Neural cell (in vitro differentiated cells): ENCODE measurements at regions not wholly inside any gene's neighbourhood (a gene's known extent, or its start where the extent isn't known, plus 50 kb on each side); places are given as distances from the start of the nearest gene placed in this dataset.

ENCODE experiments used
- H2AFZ ChIP-seq: fragments of 200-600, 300-800 bp; sonication (generic), shearing (Covaris generic); 2 replicates; pipeline ENCODE4 v1.6.0; 2014; ENCODE audit warnings: low read depth, mild to moderate bottlenecking, antibody characterized with exemption, low read length, moderate library complexity
- H3F3A ChIP-seq: fragments of 200-600 bp; shearing (Covaris generic); 2 replicates; pipeline ENCODE4 v1.6.1; 2016; ENCODE audit warnings: mild to moderate bottlenecking, moderate library complexity, mixed read lengths, antibody characterized with exemption, low read length; ENCODE audit not compliant: insufficient read depth, poor library complexity, severe bottlenecking
- H3K27ac ChIP-seq: fragments of 200-600, 300-800 bp; sonication (generic), shearing (Covaris generic); 2 replicates; pipeline ENCODE4 v1.5.1; 2014; ENCODE audit warnings: mild to moderate bottlenecking, low read length, moderate library complexity
- H3K27me3 ChIP-seq: fragments of 300-800, 200-600 bp; sonication (generic), shearing (Covaris generic); 2 replicates; pipeline ENCODE4 v1.6.0; 2014; ENCODE audit warnings: mild to moderate bottlenecking, low read depth, low read length, moderate library complexity; ENCODE audit not compliant: insufficient read depth
- H3K36me3 ChIP-seq: fragments of 300-800, 200-600 bp; sonication (generic), shearing (Covaris generic); 2 replicates; pipeline ENCODE4 v1.5.1; 2014; ENCODE audit warnings: mild to moderate bottlenecking, antibody characterized with exemption, low read length, moderate library complexity; ENCODE audit not compliant: insufficient read depth
- H3K4me2 ChIP-seq: fragments of 300-800, 200-600 bp; sonication (generic), shearing (Covaris generic); 2 replicates; pipeline ENCODE4 v1.6.0; 2014; ENCODE audit warnings: mild to moderate bottlenecking, low read length
- H3K4me3 ChIP-seq: fragments of 300-800, 200-600 bp; sonication (generic), shearing (Covaris generic); 2 replicates; pipeline ENCODE4 v1.5.1; 2014; ENCODE audit warnings: mild to moderate bottlenecking, low read length, moderate library complexity
- H3K79me2 ChIP-seq: fragments of 200-600 bp; shearing (Covaris generic); replicated peaks from 2 replicates; pipeline ENCODE4 v1.6.0; 2014; ENCODE audit warnings: mild to moderate bottlenecking, low read length, moderate library complexity; ENCODE audit not compliant: insufficient read depth
- H3K9ac ChIP-seq: fragments of 300-800, 200-600 bp; sonication (generic), shearing (Covaris generic); 2 replicates; pipeline ENCODE4 v1.6.1; 2016; ENCODE audit warnings: mild to moderate bottlenecking, low read length, mixed read lengths
- H3K9me2 ChIP-seq: fragments of 200-600 bp; shearing (Covaris generic); 2 replicates; pipeline ENCODE4 v1.6.1; 2016; ENCODE audit warnings: mild to moderate bottlenecking, low read length, mixed read lengths; ENCODE audit not compliant: insufficient read depth
- H3K9me3 ChIP-seq: fragments of 200-600, 300-800 bp; sonication (generic), shearing (Covaris generic); 2 replicates; pipeline ENCODE4 v1.6.1; 2016; ENCODE audit warnings: mild to moderate bottlenecking, mixed run types, low read length, moderate library complexity, mixed read lengths
- H4K20me1 ChIP-seq: fragments of 200-600 bp; shearing (Covaris generic); 2 replicates; pipeline ENCODE4 v1.6.1; 2016; ENCODE audit warnings: mild to moderate bottlenecking, mixed run types; ENCODE audit not compliant: insufficient read depth
- EP300 ChIP-seq: fragments of 450-650 bp; conservative IDR thresholded peaks from 2 replicates; pipeline ENCODE4 v1.6.1; 2014; ENCODE audit warnings: antibody characterized with exemption, mild to moderate bottlenecking, moderate library complexity; ENCODE audit not compliant: poor library complexity, severe bottlenecking
- EZH2 ChIP-seq: fragments of 200-600, 300-800 bp; shearing (Covaris generic), sonication (generic); IDR thresholded peaks from 2 replicates; pipeline ENCODE4 v1.6.1; 2014; ENCODE audit warnings: antibody characterized with exemption, low read length, borderline replicate concordance, mild to moderate bottlenecking; ENCODE audit not compliant: insufficient read depth, poor library complexity, severe bottlenecking
- MXI1 ChIP-seq: fragments of 450-650 bp; conservative IDR thresholded peaks from 2 replicates; pipeline ENCODE4 v1.6.1; 2014; ENCODE audit warnings: antibody characterized with exemption, mild to moderate bottlenecking; ENCODE audit not compliant: poor library complexity, severe bottlenecking
- POLR2AphosphoS5 ChIP-seq: IDR thresholded peaks from 2 replicates; pipeline ENCODE4 v1.6.1; 2012
- RAD21 ChIP-seq: fragments of 450-650 bp; conservative IDR thresholded peaks from 2 replicates; pipeline ENCODE4 v1.6.1; 2014; ENCODE audit warnings: antibody characterized with exemption, mild to moderate bottlenecking, moderate library complexity
- REST ChIP-seq: IDR thresholded peaks from 2 replicates; pipeline ENCODE4 v1.6.1; 2012; ENCODE audit warnings: borderline replicate concordance
- SMC3 ChIP-seq: fragments of 450-650 bp; conservative IDR thresholded peaks from 2 replicates; pipeline ENCODE4 v1.6.1; 2014; ENCODE audit warnings: antibody characterized with exemption, mild to moderate bottlenecking, moderate library complexity; ENCODE audit not compliant: poor library complexity
- TAF1 ChIP-seq: IDR thresholded peaks from 2 replicates; pipeline ENCODE4 v1.6.1; 2012; ENCODE audit warnings: low read depth
- TF ChIP-seq, protein P1 (sequence below): fragments of 450-650 bp; IDR thresholded peaks from 2 replicates; pipeline ENCODE4 v1.5.1; 2014; ENCODE audit warnings: antibody characterized with exemption, mild to moderate bottlenecking, moderate library complexity; ENCODE audit not compliant: poor library complexity, severe bottlenecking

- Histone ChIP-seq H3F3A (no peaks in the 10 kb centered on the region), H3K27me3 (no peaks in the 10 kb centered on the region), H3K36me3 (no peaks in the 10 kb centered on the region), H3K4me2 (no peak overlapping the region), H3K4me3 (no peak overlapping the region), H3K9ac (no peak overlapping the region), H4K20me1 (no peaks in the 10 kb centered on the region), H3K27ac (no peak overlapping the region), H3K79me2 (no peaks in the 10 kb centered on the region), H3K9me3 (no peaks in the 10 kb centered on the region), H3K9me2 (no peaks in the 10 kb centered on the region), H2AFZ (no peak overlapping the region)
- TF ChIP-seq EZH2 (no peak), TAF1 (no peak), MXI1 (no peak), REST (no peak), RAD21 (no peak), POLR2AphosphoS5 (no peak)
These were observed 156.6 kb downstream of the UNC5CL start for GRCh38 chr6:40882323-40882997.

- Histone ChIP-seq H3K4me3 (no peak overlapping the region), H3K27me3 (no peaks in the 10 kb centered on the region), H3K4me2 (no peak overlapping the region), H3K9me2 (no peaks in the 10 kb centered on the region), H3K27ac (no peak overlapping the region), H3K9ac (no peak overlapping the region), H3F3A (no peaks in the 10 kb centered on the region), H3K79me2 (no peaks in the 10 kb centered on the region), H3K36me3 (no peaks in the 10 kb centered on the region), H3K9me3 (no peaks in the 10 kb centered on the region), H2AFZ (no peak overlapping the region), H4K20me1 (no peaks in the 10 kb centered on the region)
- TF ChIP-seq EP300 (no peak), TAF1 (no peak), POLR2AphosphoS5 (no peak), MXI1 (no peak), RAD21 (no peak), REST (no peak), EZH2 (no peak), SMC3 (no peak)
- TF ChIP-seq, protein P1, sequence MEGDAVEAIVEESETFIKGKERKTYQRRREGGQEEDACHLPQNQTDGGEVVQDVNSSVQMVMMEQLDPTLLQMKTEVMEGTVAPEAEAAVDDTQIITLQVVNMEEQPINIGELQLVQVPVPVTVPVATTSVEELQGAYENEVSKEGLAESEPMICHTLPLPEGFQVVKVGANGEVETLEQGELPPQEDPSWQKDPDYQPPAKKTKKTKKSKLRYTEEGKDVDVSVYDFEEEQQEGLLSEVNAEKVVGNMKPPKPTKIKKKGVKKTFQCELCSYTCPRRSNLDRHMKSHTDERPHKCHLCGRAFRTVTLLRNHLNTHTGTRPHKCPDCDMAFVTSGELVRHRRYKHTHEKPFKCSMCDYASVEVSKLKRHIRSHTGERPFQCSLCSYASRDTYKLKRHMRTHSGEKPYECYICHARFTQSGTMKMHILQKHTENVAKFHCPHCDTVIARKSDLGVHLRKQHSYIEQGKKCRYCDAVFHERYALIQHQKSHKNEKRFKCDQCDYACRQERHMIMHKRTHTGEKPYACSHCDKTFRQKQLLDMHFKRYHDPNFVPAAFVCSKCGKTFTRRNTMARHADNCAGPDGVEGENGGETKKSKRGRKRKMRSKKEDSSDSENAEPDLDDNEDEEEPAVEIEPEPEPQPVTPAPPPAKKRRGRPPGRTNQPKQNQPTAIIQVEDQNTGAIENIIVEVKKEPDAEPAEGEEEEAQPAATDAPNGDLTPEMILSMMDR, result no peak
These were observed 157.5 kb downstream of the UNC5CL start for GRCh38 chr6:40881501-40881900.
